ENCODE measurements at regions not wholly inside any gene's neighbourhood (a gene's known extent, or its start where the extent isn't known, plus 50 kb on each side); places are given as distances from the start of the nearest gene placed in this dataset.

DNA sequence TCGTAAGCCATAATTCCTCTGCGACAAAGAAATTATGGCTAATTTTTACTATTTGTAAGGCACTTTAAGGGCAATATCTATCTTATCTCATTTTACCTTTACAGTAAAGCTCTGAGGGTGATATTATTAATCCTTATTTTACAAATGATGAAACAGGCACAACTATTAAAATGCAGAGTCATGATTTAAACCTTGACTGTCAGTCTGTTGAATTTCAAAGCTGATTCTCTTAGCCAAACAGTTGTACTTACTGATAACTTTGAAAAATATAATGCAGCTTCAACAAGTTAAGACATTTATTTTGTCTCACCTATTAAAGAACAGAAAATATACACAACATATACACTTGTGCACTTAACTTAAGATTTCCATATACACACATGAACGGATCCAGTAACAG, 88.2 kb downstream of the SMPDL3A start:
- TF ChIP-seq, protein P1, sequence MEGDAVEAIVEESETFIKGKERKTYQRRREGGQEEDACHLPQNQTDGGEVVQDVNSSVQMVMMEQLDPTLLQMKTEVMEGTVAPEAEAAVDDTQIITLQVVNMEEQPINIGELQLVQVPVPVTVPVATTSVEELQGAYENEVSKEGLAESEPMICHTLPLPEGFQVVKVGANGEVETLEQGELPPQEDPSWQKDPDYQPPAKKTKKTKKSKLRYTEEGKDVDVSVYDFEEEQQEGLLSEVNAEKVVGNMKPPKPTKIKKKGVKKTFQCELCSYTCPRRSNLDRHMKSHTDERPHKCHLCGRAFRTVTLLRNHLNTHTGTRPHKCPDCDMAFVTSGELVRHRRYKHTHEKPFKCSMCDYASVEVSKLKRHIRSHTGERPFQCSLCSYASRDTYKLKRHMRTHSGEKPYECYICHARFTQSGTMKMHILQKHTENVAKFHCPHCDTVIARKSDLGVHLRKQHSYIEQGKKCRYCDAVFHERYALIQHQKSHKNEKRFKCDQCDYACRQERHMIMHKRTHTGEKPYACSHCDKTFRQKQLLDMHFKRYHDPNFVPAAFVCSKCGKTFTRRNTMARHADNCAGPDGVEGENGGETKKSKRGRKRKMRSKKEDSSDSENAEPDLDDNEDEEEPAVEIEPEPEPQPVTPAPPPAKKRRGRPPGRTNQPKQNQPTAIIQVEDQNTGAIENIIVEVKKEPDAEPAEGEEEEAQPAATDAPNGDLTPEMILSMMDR (IDR thresholded peaks at IDR 0.05; ENCODE audit: low read length), result no peak
- no peak for TF ChIP-seq EZH2 (optimal IDR thresholded peaks at IDR 0.05; ENCODE audit: low read depth, low read length)

Measured in MM.1S (cell line).